ENCODE measurements at regions not wholly inside any gene's neighbourhood (a gene's known extent, or its start where the extent isn't known, plus 50 kb on each side); places are given as distances from the start of the nearest gene placed in this dataset.
A peak's percentile ranks its signal among the peaks of the same experiment; 100 is the strongest.

DNA sequence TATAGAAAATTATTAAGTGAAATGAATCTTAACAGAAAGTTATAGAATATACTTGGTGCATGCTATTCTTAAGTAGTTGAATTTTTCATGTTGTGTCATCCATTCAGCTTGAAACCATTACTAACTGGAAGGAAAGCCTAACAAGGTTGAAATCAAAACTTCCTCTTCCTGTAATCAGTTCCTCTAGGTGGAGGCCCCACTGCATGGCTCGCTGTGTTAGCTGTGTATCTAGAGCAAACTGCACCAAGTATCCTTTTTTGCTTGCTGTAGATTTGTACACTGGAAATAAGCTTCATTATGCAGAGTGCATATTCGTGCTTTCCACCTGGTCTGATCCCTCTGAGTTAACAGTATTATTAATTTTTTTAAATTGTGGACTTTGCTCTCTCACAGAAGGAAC is 1146.1 kb downstream of the EFNB2 start:
- DNase-seq: no peak

DNA sequence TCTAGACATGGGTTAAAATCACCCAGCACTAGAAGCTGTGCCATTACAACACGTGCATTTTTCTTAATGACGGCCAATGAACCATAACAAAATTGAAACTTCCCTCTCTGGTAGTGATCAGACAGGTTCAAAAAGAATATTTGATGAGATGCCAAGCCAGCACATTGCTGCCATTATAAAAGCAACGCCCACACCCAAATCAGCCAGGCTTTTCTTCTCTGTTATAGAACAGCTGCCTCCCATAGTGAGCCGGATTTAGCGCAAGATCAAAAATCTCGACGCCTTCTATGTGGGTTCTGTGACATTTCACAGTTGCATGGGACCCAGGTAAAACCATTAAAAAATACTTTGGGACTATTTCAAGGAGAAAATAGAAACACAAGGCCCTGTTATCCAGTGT is 1158.0 kb downstream of the EFNB2 start:
- DNase-seq: no peak

DNA sequence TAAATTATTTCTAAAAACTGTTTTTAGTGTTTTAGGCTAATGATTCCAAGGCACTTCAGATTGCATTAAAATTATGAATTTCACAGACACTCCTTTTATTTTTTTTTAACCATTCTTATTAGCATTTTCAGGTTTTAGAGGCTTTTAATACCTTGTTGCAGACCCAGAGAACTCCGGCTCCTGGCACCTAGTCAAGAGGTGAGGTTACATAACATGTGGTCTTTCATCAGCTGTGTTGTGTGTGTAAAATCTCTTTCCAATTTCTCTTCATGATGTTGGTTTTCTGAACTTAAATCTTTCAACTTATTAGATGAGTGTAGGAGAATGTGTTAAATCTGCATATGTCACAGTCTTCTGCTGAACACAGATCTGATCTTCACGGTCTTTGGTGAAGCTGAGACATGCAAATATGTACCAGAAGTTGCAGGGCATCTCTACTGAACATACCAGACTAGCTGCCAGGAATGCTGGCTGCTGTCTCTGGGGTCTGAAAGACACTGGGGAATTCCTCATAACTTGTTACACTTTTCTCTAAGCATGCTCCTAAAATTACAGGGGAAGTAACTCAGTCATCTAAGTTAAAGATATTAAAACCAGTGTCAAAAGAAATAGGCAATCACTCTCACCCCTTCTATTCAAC is 1165.3 kb downstream of the EFNB2 start:
- no peak for DNase-seq

DNA sequence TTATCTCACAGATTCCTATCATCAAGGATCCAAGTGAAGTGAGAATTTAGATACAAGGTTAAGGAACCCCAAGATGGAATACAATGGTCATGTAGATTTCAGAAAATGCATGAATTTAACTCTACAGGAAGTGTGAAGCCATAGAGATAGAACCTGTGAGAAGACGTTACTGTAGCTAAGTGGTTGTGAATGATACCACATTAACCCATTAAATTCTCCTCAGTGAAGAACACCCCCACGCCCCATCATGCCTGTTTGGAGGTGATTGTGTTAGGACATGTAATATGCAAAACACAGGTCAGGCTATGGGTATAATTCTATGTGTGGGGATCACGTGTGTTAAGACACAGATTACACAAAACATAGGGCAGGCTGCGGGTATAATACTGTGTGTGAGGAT is 1166.7 kb downstream of the EFNB2 start:
- DNase-seq: no peak

DNA sequence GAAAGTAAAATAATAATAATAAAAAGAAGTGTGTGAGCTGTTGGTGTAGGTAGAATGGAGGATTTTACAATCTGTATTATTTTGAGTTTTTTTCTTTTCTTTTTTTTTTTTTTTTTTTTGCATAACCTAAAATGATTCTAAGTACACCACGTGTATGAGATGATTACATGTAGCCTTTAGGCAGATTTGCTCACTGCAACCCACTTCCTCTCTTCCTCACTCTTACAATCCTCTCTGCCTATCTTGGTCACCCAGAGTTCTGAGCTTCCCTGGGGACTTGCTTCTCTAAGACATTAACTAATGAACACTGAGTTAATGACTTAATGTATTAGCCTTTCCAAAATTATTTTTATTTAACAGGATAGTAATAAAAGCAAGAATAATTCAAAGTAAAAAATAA is 1169.6 kb downstream of the EFNB2 start:
- DNase-seq: no peak

DNA sequence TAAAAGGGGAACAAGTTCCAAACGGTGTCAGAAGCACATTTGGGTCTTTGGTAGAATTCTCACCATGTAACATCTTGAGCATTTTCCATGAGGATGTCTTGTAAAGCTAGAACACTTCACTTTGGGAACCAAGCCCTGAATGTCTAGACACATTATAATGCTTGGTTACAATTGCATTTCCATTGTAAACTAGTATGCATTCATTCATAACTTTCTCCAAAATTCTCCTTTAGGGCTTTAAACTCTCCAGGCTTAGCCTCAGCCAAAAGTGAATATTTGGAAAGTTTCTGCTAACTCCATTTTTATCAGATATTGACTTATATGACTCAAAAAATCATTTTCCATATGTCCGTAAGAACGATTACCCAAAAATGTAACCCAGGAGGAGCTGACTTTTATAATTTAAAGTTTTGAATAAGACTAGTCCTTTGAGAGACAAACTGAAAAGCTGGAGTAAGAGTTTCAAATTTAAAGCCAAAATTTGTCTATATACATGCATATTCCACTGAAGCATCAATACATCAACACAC is 1170.4 kb downstream of the EFNB2 start:
- DNase-seq: no peak

DNA sequence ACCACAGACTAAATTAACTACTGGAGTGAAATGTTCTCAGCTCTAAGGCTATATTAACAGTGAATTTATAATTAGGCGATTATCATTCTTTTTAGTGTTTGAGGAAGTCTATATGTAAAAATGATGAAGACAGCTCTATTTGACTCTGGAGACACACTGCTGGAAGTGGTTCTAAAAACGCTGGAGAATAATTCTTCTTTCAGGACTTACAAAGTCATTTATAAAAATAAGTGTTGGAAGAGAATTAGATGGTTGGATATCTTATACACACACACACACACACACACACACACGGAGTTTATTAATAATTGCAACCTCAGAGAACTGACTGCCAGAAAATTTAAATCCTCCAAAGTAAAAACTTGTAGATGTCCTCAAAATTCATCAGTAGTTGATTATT is 1171.3 kb downstream of the EFNB2 start:
- no peak for DNase-seq

DNA sequence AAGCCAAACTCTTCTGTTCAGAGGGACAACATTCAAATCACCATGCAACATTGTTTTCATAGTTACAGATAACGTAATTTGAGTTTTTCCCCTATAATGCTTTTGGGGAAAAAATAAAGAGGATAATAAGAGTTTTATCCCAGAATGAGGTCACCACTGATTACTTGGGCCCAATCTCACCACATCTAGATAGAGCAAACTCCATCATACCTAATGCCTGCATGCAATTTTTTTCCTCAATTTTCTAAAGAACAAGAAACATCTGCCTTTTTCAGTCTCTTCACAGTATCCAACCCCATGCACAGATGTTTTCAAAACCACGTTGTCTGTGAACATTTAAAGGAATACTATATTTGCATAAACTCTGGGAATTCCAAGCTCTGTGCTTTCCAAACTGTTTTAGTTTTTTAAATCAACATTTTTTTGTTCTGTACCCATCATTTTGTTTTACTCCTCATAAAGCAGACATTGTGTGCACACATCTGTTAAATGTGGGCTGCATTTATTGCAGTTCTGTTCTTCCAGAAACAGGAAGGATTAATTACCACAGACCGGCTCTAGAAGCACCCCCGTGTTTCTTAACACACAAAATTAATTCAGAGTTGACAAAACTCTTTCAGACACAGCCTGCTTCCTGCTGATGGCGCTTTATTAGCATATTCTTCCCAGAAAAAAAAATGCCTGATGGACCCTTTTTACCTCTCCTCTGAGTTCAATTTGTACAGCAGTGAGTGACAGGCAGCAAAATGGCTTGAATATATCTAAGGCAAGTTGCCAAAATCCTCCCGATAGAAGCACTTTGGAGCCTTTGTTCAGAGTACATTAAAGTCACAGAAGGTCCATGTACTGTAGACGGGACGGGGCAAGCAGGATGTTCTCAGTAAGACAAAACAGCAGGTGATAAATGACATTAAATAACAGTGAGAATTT is 1171.9 kb downstream of the EFNB2 start:
- DNase-seq: peak; percentile 38

DNA sequence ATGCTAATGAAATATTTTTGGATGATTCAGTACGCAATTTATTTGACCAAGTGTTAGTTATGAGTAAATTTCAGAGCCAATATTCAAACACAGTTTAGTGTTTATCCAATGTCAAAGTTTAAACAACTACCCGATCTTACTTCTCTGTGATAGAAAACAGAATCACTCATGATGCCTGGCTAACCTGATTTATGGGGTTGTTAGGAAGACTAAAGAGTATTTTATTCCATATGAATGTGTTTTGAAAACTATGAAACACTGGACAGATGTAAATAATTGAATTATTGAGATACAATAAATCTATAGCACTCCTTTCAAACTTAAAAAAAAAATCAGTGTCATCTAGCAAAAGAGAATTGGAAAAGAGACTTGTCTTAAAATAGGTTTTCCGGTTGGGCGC is 1181.8 kb downstream of the EFNB2 start:
- no peak for DNase-seq

DNA sequence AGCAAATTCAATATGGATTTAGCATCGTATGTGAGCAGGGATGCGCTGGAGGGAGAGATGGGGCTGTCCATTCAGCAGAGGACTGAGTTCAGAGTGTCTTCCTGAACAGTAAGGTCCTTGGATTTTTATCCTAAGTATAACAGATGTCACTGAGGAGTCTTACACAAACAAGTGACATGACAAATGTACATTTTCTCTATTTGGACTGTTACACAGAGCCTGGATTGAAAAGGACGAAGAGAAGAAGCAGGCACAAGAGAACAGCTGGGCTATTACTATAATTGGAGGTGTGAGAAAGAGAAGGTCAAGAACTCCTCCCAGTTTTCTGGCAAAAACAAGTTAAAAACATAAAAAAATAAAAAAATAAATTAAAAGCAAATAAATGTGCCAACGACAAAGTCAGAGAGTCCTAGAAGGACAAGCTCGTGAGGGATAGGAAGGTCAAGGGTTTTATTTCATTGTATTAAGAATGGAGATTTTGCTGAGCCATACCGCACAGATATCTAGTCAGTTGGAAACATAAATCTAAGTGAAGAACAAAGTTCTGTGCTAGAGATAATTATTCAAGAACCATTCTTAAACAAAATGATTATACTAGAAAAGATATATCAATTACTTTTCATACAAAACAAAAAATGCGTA is 1186.3 kb downstream of the EFNB2 start:
- no peak for DNase-seq

DNA sequence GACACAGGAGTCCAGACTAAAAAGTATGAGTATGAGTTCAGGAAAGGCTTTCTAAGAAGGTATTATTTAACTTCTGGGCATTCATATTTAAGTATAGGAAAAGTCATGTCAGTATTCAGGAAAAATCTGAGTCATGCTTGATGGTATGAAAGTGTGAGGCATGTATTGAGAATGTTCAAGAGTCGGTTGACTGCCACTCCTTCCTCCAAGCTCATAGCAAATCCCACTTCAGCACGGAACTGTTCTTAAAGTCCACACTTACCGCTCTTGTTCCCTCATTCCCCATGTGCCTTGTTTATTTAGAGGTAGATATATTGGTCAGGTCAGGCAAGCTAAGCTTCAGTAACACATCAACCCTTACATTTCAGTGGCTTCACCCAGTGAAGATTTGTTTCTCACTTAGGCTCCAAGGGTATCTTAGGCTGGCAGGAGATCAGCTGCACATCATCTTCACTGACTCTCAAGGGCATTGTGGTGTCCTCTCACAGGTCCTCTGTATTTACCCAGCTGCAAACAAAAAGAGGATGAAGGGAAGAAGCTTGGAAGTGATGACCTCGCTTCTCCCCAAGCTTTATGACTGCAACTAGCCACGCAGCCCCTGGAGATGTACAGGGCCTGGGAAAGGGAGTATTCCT is 1189.2 kb downstream of the EFNB2 start:
- no peak for DNase-seq

DNA sequence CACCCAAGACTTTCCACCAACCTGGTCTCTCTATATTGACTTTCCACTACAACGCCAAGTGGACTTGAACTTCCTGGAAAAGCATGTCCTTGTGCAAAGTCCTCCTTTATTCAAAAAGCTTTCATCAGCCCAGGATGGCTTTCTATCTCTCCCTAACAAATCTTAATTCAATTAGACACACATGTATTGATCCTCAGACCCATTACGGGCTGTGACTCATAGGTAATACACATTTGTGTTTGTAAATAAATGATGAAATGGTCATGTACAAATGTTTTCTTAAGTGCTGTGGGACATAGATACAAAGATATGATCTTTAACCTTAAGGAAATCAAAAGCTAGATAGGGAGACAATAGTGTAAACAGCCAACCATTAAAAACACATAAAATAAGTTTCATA is 1189.7 kb downstream of the EFNB2 start:
- DNase-seq: no peak

DNA sequence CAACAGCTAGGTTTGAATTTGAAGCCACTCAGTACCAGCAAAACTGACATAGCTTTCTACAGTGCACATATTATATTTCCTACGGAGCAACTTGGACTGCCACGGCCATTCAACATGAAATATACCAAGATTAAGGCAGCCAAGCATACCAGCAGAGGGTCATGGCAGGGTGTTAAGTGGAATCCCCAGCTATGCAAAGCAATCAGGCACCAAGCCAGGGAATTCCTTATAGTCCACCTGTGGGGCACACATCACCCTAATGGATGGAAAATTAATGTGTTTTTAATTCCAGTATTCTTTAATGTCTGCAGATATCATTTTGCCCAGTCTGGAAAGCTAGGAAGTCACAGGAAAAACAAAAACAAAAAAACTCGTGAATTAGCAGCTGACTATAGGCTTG is 1190.3 kb downstream of the EFNB2 start:
- no peak for DNase-seq

DNA sequence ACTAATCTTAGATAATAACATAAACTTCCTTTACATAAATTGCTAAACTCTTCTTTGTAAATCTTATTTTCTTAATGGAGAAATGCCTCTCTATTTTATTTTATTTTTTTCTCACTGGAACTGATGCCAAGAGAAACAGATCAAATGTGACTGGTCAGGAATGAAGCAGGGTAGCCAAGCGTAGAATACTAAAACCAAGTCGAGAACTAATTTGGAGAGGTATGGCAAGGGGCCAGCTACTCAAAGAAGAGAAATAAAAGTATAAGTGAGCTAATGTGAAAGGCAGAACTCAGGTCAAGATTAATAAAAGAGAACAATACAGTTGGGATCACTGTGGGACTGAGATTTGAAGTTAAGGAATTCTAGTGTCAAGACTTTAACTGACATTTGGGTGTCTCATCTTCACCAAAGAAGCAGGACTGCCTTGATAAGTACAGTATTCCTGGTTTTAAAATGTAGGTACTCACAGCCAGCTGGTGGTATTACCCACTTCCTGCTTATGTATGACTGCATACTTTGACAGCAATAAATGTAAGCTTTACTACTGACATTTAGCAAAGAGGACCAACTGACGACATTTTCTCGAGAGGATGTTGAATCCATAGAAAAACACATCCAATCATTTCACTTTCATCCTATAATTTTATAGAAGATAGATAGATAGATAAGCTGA is 1192.2 kb downstream of the EFNB2 start:
- no peak for DNase-seq

DNA sequence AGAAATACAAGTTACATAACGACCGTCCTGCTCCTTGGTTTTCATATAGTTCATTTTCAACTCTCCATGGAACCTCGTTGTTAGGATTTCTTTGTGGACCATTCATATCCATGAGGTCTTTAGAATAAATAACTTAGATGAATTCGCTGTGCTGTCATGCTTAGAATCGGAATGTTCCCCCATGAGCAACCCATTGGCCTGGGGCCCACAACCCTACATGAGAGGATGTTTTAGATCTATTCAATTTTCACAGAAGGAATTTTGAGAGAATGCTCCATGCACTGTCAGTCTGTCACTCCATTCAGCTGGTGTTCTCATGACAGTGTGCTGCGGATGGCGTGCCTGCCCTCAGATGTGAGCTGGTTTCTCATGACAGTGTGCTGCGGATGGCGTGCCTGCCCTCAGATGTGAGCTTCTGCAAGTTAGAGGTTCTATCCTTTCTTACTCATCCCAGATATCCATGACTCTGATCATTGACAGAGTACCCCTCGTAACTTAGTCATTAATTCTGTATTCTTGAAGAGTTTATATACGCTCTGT is 1193.1 kb downstream of the EFNB2 start:
- no peak for DNase-seq

DNA sequence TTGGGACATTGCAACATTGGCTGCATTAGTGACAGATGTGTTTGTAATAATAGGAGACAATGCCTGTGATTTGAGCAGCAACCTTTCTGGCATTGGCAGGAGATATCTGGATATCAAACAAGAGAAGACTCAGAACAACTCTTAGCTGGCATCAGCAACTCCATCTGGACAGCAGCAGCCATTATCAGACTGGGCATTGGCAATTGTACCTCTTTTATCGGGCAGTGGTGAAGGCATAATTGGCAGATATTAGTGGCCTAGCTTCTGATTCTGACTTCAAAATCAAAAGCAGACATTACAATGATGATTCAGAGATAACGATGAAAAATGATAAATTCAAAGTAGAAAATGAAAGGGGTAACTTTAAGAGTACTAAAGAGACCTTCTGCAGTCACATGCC is 1193.7 kb downstream of the EFNB2 start:
- DNase-seq: no peak

DNA sequence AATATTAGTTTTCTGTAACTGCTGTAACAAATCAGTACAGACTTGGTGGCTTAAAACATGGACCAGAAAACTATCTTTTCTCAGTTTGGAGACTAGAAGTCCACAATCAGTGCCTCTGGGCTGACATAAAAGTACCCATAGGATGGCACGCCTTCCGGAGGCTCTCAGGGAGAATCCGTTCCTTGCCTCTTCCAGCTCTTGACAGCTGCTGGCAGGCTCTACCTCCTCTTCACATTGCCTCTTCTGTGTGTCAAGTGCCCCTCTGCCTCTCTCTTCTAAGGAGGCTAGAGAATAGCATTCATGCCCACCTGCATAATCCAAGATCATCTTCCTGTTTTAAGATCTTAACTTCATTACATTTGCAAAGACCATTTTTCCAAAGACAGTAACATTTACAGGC is 1194.2 kb downstream of the EFNB2 start:
- no peak for DNase-seq

DNA sequence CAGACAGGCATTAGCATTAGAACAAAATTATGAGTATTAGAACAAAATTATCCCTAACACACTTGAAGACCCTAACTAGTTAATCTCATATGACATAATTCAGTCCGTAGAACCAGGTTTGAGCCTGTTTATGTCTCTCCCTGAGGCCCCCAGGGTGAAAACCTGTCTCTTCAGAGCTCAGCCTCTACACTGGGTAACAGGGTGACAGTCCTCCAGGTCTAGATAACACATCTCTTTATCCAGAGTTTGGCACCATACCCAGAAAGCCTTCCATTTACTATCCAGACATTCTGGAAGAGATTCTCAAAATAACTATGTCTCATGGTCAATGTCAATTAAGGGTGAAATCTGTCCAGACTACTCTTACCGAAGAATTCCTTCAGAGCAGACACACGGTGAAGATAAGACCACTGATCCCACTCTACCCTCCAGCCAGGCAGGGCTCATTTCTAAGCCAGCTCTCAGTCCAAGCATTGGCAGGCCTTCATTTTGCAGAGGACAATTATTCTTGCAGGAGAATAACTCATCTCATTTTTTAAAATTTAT is 1195.3 kb downstream of the EFNB2 start:
- DNase-seq: no peak

DNA sequence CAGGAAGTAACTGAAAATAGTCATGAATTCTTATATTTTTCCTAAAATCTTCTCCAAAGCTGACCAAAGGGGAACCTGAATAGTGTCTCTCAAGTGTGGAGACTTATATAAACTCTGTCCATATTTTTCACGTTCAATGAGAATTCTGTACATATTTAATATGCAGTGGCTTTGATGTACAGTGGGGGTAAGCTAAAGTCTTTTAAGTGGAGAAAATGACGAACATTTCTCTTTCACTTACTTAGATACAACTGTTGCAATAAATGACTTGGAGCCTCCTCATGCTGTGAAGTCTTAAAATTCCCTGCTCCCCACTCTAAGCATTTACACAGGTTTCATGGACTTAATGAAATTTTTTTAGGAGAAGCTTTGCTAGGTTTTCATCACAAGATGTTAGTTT is 1196.7 kb downstream of the EFNB2 start:
- DNase-seq: no peak

DNA sequence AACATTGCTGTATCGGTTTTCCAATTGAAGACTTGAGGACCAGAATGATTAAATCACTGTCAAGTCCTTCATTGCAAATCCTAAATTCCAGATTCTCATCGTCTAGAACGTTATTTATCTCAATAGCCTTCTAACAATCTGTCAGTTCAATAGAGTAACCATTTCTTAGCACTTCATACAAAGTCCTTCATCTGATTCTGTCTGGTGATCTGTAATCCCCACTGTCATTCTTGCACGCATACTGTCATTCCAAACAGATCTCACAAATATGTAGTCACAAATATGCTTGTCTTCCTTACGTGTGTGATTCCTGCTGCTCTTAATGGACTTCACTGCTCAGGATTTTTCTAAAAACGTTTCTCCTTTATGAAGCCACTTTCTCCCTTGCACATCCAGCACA is 1197.5 kb downstream of the EFNB2 start:
- no peak for DNase-seq

DNA sequence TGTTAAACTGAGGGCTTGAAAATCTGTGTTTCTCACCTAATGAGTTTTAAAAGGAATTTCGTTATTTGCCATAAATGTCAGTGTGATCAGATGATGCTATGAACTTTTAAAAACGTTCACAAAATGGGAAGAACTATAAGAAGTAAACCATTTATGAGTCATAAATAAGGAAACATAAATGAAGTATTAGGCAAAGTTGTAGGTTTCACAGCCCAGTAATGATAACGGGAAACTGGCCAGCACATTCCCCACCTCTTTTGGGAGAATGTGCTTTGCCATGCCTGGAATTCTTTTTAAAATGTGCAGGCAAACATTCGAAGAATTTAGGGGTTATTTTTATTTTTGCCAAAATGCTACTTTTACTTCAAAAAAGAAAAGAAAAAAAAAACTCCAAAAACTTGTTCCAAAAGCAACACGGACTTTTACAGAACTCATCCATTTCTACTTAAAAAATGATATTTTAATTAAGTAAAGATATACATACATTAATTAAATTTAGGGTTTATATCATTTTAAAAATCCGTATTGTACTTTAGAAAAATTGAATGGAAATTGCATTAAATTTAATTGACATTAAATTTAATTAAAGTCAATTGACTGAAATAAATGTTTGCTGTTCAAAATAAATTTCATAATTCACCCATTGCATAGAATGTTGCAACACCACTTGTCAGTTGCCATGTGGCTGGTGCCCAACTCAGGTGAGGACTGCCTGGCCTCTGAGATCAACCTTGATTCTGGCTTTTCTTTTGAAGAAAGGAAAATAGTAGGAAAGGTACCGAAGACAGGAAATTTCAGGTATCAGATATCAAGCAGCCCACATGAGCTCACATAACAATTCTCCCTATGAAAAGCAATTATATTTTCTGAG is 1198.5 kb downstream of the EFNB2 start:
- DNase-seq: no peak
